OCI-LY1 (cell line): ENCODE measurements at regions not wholly inside any gene's neighbourhood (a gene's known extent, or its start where the extent isn't known, plus 50 kb on each side); places are given as distances from the start of the nearest gene placed in this dataset.

Experiments
- H2AFZ ChIP-seq: fragments of 200-600 bp; sonication (generic), shearing (Covaris generic); 2 replicates; pipeline ENCODE4 v1.6.0; 2014; ENCODE audit warnings: antibody characterized with exemption, mild to moderate bottlenecking, low read length
- H3F3A ChIP-seq: fragments of 200-600 bp; sonication (generic), shearing (Covaris generic); 2 replicates; pipeline ENCODE4 v1.6.0; 2014; ENCODE audit warnings: mild to moderate bottlenecking, antibody characterized with exemption, low read length, moderate library complexity; ENCODE audit not compliant: insufficient read depth
- H3K27ac ChIP-seq: fragments of 200-600 bp; sonication (generic); 2 replicates; pipeline ENCODE4 v1.5.1; 2014; ENCODE audit warnings: low read length, mixed run types, mild to moderate bottlenecking, low read depth; ENCODE audit not compliant: poor library complexity, severe bottlenecking
- H3K27me3 ChIP-seq: fragments of 200-600 bp; sonication (generic); 2 replicates; pipeline ENCODE4 v1.6.0; 2014; ENCODE audit warnings: antibody characterized with exemption, mild to moderate bottlenecking, low read length, moderate library complexity; ENCODE audit not compliant: insufficient read depth
- H3K36me3 ChIP-seq: fragments of 200-600 bp; sonication (generic); 2 replicates; pipeline ENCODE4 v1.6.1; 2014; ENCODE audit warnings: mild to moderate bottlenecking, antibody characterized with exemption, low read length, moderate library complexity, mixed read lengths; ENCODE audit not compliant: insufficient read depth
- H3K4me1 ChIP-seq: fragments of 200-600 bp; sonication (generic); 2 replicates; pipeline ENCODE4 v1.5.1; 2014; ENCODE audit warnings: mild to moderate bottlenecking, low read length, moderate library complexity; ENCODE audit not compliant: insufficient read depth, severe bottlenecking
- H3K4me2 ChIP-seq: fragments of 200-600 bp; sonication (generic), shearing (Covaris generic); 2 replicates; pipeline ENCODE4 v1.6.1; 2014; ENCODE audit warnings: low read length
- H3K4me3 ChIP-seq: fragments of 200-600 bp; sonication (generic); 2 replicates; pipeline ENCODE4 v1.5.1; 2014; ENCODE audit warnings: low read length, low read depth, mild to moderate bottlenecking, mixed read lengths; ENCODE audit not compliant: poor library complexity, severe bottlenecking
- H3K79me2 ChIP-seq: fragments of 200-600 bp; shearing (Covaris generic); 2 replicates; pipeline ENCODE4 v1.6.1; 2016; ENCODE audit warnings: mixed run types, low read length, mixed read lengths; ENCODE audit not compliant: insufficient read depth
- H3K9ac ChIP-seq: fragments of 200-600 bp; sonication (generic), shearing (Covaris generic); 2 replicates; pipeline ENCODE4 v1.6.1; 2014; ENCODE audit warnings: mild to moderate bottlenecking, low read length, mixed read lengths
- H3K9me2 ChIP-seq: fragments of 200-600 bp; sonication (generic), shearing (Covaris generic); 2 replicates; pipeline ENCODE4 v1.6.1; 2014; ENCODE audit warnings: low read depth, mild to moderate bottlenecking, low read length, mixed read lengths
- H3K9me3 ChIP-seq: fragments of 200-600 bp; shearing (Covaris generic); 2 replicates; pipeline ENCODE4 v1.6.1; 2014; ENCODE audit warnings: low read length, mixed read lengths
- H4K20me1 ChIP-seq: fragments of 200-600 bp; sonication (generic), shearing (Covaris generic); 2 replicates; pipeline ENCODE4 v1.6.0; 2016; ENCODE audit warnings: mild to moderate bottlenecking, low read length; ENCODE audit not compliant: insufficient read depth
- EZH2 ChIP-seq: fragments of 200-600 bp; sonication (generic), shearing (Covaris generic); IDR thresholded peaks from 2 replicates; pipeline ENCODE4 v1.8.0; 2017; ENCODE audit warnings: borderline replicate concordance, mixed run types, mild to moderate bottlenecking, antibody characterized with exemption, low read length, moderate library complexity, mixed read lengths
- TF ChIP-seq, protein P1 (sequence below): fragments of 200-600 bp; sonication (generic), shearing (Covaris generic); IDR thresholded peaks from 2 replicates; pipeline ENCODE4 v1.5.1; 2017; ENCODE audit warnings: mild to moderate bottlenecking, antibody characterized with exemption, low read length, moderate library complexity, mixed read lengths

DNA sequence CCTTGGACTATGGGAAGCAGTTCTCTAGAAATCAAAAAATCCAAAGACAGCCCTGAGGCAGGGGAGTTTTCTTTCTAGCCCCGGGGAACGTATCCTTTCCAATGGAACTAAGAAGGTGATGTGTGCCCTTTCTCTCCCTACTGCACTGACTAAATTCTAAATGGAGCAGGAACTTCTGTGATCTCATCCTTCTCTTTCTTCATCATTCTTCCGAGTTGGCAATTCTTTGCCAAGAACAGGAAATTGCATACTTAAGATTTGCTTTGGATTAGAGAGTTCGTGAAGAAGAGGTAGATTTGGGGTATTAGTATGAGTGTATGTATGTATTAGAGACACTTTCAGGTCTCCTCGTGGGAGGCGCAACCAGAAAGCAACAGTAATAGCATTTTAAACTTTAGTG is 178.0 kb upstream of the PIK3R1 start:
- no peak for TF ChIP-seq EZH2
- TF ChIP-seq, protein P1, sequence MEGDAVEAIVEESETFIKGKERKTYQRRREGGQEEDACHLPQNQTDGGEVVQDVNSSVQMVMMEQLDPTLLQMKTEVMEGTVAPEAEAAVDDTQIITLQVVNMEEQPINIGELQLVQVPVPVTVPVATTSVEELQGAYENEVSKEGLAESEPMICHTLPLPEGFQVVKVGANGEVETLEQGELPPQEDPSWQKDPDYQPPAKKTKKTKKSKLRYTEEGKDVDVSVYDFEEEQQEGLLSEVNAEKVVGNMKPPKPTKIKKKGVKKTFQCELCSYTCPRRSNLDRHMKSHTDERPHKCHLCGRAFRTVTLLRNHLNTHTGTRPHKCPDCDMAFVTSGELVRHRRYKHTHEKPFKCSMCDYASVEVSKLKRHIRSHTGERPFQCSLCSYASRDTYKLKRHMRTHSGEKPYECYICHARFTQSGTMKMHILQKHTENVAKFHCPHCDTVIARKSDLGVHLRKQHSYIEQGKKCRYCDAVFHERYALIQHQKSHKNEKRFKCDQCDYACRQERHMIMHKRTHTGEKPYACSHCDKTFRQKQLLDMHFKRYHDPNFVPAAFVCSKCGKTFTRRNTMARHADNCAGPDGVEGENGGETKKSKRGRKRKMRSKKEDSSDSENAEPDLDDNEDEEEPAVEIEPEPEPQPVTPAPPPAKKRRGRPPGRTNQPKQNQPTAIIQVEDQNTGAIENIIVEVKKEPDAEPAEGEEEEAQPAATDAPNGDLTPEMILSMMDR, result no peak
- Histone ChIP-seq H3K4me3 (no peak overlapping the region), H3K4me1 (peaks cover 5% of the 10 kb centered on the region), H3K9me2 (no peaks in the 10 kb centered on the region), H3K27ac (no peak overlapping the region), H3K4me2 (no peak overlapping the region), H3K79me2 (no peaks in the 10 kb centered on the region), H3K36me3 (no peaks in the 10 kb centered on the region), H4K20me1 (no peaks in the 10 kb centered on the region), H3K9ac (no peak overlapping the region), H3K27me3 (no peaks in the 10 kb centered on the region), H2AFZ (no peak overlapping the region), H3K9me3 (no peaks in the 10 kb centered on the region), H3F3A (no peaks in the 10 kb centered on the region)

DNA sequence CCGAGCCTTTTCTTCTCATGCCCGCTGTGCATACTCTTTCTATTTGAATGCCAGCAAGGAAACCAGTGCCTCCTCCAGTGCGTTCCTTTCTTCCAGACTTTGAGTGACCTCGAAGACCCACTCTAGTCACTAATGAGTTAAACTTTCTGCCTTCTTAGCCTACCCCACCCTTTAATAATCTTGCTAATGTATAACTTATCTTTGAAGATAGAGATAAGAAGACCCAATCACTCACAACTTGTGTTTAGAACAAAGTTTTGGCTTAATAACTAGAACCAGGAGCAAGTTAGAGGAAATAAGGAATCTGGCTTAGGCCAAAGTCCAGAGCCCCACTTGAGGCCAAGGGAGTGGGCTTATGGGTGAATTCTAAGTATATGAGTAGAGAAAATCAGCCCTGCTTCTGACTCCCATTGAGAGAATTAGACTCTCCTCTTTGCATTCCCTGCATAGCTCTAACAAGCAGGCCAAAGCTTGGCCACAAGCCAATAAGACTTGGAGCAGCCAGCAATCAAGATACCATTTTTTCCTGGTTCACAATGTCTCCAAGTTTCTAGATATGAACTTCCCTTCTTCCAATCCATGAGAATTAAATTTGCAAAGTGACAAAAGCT is 181.5 kb upstream of the PIK3R1 start:
- no peak for TF ChIP-seq EZH2
- TF ChIP-seq, protein P1, result no peak
- H3F3A ChIP-seq, result no peaks in the 10 kb centered on the region
- no peaks in the 10 kb centered on the region for H3K36me3 ChIP-seq
- no peaks in the 10 kb centered on the region for H3K27me3 ChIP-seq
- H3K4me2 ChIP-seq, result no peak overlapping the region
- no peaks in the 10 kb centered on the region for H3K79me2 ChIP-seq
- no peaks in the 10 kb centered on the region for H4K20me1 ChIP-seq
- H3K4me1 ChIP-seq, result no peaks in the 10 kb centered on the region
- no peaks in the 10 kb centered on the region for H3K9me2 ChIP-seq
- H2AFZ ChIP-seq, result no peak overlapping the region
- no peaks in the 10 kb centered on the region for H3K9me3 ChIP-seq
- H3K9ac ChIP-seq, result no peak overlapping the region
- no peak overlapping the region for H3K27ac ChIP-seq
- H3K4me3 ChIP-seq, result no peak overlapping the region

DNA sequence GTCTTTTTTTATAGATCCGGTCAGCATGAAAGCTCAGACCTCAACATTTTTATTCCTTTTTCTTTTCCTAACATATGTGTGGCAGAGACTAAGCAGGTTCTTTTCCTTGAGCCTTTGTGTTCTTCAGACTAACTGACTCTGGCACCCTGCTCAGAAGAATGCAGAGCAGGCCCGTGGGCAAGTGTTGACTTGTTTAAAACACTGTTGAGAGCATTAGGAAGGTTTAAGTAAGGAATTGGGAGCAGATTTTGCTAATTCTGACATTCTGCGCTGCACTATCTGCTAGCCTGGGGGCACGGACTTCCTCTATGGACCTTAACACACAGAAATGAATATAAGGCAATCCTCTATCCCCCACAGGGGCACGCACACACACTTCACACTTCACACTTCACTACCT is 182.5 kb upstream of the PIK3R1 start:
- no peak overlapping the region for H2AFZ ChIP-seq
- no peaks in the 10 kb centered on the region for H3K36me3 ChIP-seq
- H4K20me1 ChIP-seq, result no peaks in the 10 kb centered on the region
- H3K4me2 ChIP-seq, result no peak overlapping the region
- no peak overlapping the region for H3K27ac ChIP-seq
- H3K4me1 ChIP-seq, result no peaks in the 10 kb centered on the region
- no peaks in the 10 kb centered on the region for H3K79me2 ChIP-seq
- TF ChIP-seq, protein P1, result no peak
- TF ChIP-seq EZH2, result no peak
- no peak overlapping the region for H3K9ac ChIP-seq
- no peaks in the 10 kb centered on the region for H3K9me2 ChIP-seq
- no peaks in the 10 kb centered on the region for H3K9me3 ChIP-seq
- H3F3A ChIP-seq, result no peaks in the 10 kb centered on the region
- H3K4me3 ChIP-seq, result no peak overlapping the region
- H3K27me3 ChIP-seq, result no peaks in the 10 kb centered on the region
